Mesothelial cell of epicardium (in vitro differentiated cells): ENCODE measurements at regions not wholly inside any gene's neighbourhood (a gene's known extent, or its start where the extent isn't known, plus 50 kb on each side); places are given as distances from the start of the nearest gene placed in this dataset.

Experiments
- DNase-seq, 2 experiments: peaks; one replicate each; pipeline ENCODE4 v3.0.0; 2021; ENCODE audit warnings: low spot score in 2 of 2; ENCODE audit not compliant: unreplicated experiment in 2 of 2
- H3K27ac Mint-ChIP-seq: 2 replicates; pipeline ENCODE4 v1.8.0; 2021; ENCODE audit warnings: mixed read lengths
- H3K27me3 Mint-ChIP-seq: 2 replicates; pipeline ENCODE4 v1.8.0; 2021; ENCODE audit warnings: low read depth, mixed read lengths
- H3K36me3 Mint-ChIP-seq: 2 replicates; pipeline ENCODE4 v1.8.0; 2021; ENCODE audit warnings: mixed read lengths
- H3K4me1 Mint-ChIP-seq: 2 replicates; pipeline ENCODE4 v1.8.0; 2021; ENCODE audit warnings: mixed read lengths
- H3K4me3 Mint-ChIP-seq: 2 replicates; pipeline ENCODE4 v1.8.0; 2021; ENCODE audit warnings: mild to moderate bottlenecking, moderate library complexity, mixed read lengths
- H3K9me3 Mint-ChIP-seq: 2 replicates; pipeline ENCODE4 v1.8.0; 2021; ENCODE audit warnings: mixed read lengths
- CTCF ChIP-seq: fragments of 200-600 bp; sonication (generic); IDR thresholded peaks from one replicate; pipeline ENCODE4 v1.5.0; 2021; ENCODE audit warnings: antibody characterized with exemption; ENCODE audit not compliant: unreplicated experiment

GRCh38 chrX:144275367-144275766, 391.5 kb downstream of the UBE2NL start:
- Mint-ChIP-seq H3K36me3 (no peaks in the 10 kb centered on the region), H3K27ac (no peak overlapping the region), H3K9me3 (peaks cover 31% of the 10 kb centered on the region), H3K27me3 (no peaks in the 10 kb centered on the region), H3K4me1 (no peaks in the 10 kb centered on the region), H3K4me3 (no peak overlapping the region)
- no peak for TF ChIP-seq CTCF
- DNase-seq = no peak

GRCh38 chrX:144275843-144276242, 392.0 kb downstream of the UBE2NL start:
- Mint-ChIP-seq H3K27me3 (no peaks in the 10 kb centered on the region), H3K4me3 (no peak overlapping the region)

GRCh38 chrX:144293229-144293628, 409.4 kb downstream of the UBE2NL start:
- Mint-ChIP-seq H3K27ac (no peak overlapping the region), H3K36me3 (no peaks in the 10 kb centered on the region), H3K4me3 (no peak overlapping the region), H3K27me3 (no peaks in the 10 kb centered on the region), H3K4me1 (no peaks in the 10 kb centered on the region), H3K9me3 (peaks cover 74% of the 10 kb centered on the region)
- no peak for TF ChIP-seq CTCF
- no peak for DNase-seq

More at GRCh38 chrX:144275843-144276242, 392.0 kb downstream of the UBE2NL start:
- no peak for DNase-seq
- no peak for TF ChIP-seq CTCF
- Mint-ChIP-seq H3K4me1 (no peaks in the 10 kb centered on the region), H3K36me3 (no peaks in the 10 kb centered on the region), H3K9me3 (peaks cover 31% of the 10 kb centered on the region), H3K27ac (no peak overlapping the region)

GRCh38 chrX:144295921-144296320, 412.1 kb downstream of the UBE2NL start:
- H3K9me3 Mint-ChIP-seq = peaks cover 62% of the 10 kb centered on the region
- TF ChIP-seq CTCF = no peak
- H3K4me1 Mint-ChIP-seq = no peaks in the 10 kb centered on the region
- no peak for DNase-seq
- no peak overlapping the region for H3K4me3 Mint-ChIP-seq
- no peak overlapping the region for H3K27ac Mint-ChIP-seq
- H3K27me3 Mint-ChIP-seq = no peaks in the 10 kb centered on the region
- no peaks in the 10 kb centered on the region for H3K36me3 Mint-ChIP-seq

- no peak for TF ChIP-seq CTCF
- no peaks in the 10 kb centered on the region for H3K36me3 Mint-ChIP-seq
- H3K27ac Mint-ChIP-seq = no peak overlapping the region
- no peaks in the 10 kb centered on the region for H3K4me1 Mint-ChIP-seq
- peaks cover 58% of the 10 kb centered on the region for H3K9me3 Mint-ChIP-seq
- no peak for DNase-seq
- no peaks in the 10 kb centered on the region for H3K27me3 Mint-ChIP-seq
- H3K4me3 Mint-ChIP-seq = no peak overlapping the region
These were observed 413.4 kb downstream of the UBE2NL start for GRCh38 chrX:144297221-144297620.

GRCh38 chrX:144327495-144327894, 443.6 kb downstream of the UBE2NL start:
- no peak for DNase-seq
- no peaks in the 10 kb centered on the region for H3K36me3 Mint-ChIP-seq
- peaks cover 25% of the 10 kb centered on the region for H3K9me3 Mint-ChIP-seq
- no peaks in the 10 kb centered on the region for H3K4me1 Mint-ChIP-seq
- H3K4me3 Mint-ChIP-seq = no peak overlapping the region
- H3K27me3 Mint-ChIP-seq = no peaks in the 10 kb centered on the region
- no peak for TF ChIP-seq CTCF
- H3K27ac Mint-ChIP-seq = no peak overlapping the region
